Chondrocyte (in vitro differentiated cells): ENCODE measurements at regions not wholly inside any gene's neighbourhood (a gene's known extent, or its start where the extent isn't known, plus 50 kb on each side); places are given as distances from the start of the nearest gene placed in this dataset.

Experiments
- DNase-seq: peaks from one replicate; pipeline ENCODE4 v3.0.0; 2021; ENCODE audit warnings: mixed read lengths, low spot score
- H3K27ac Mint-ChIP-seq: one replicate; pipeline ENCODE4 v1.8.0; 2021; ENCODE audit warnings: mild to moderate bottlenecking, moderate library complexity, mixed read lengths; ENCODE audit not compliant: unreplicated experiment
- H3K27me3 Mint-ChIP-seq: 2 replicates; pipeline ENCODE4 v1.8.0; 2021; ENCODE audit warnings: low read depth, mixed read lengths
- H3K36me3 Mint-ChIP-seq: 2 replicates; pipeline ENCODE4 v1.8.0; 2021; ENCODE audit warnings: low read depth, mixed read lengths
- H3K4me1 Mint-ChIP-seq: 2 replicates; pipeline ENCODE4 v1.8.0; 2021; ENCODE audit warnings: low read depth, mild to moderate bottlenecking, mixed read lengths
- H3K4me3 Mint-ChIP-seq: one replicate; pipeline ENCODE4 v1.8.0; 2021; ENCODE audit warnings: mild to moderate bottlenecking, moderate library complexity, mixed read lengths; ENCODE audit not compliant: unreplicated experiment
- H3K9me3 Mint-ChIP-seq: 2 replicates; pipeline ENCODE4 v1.8.0; 2021; ENCODE audit warnings: low read depth, mixed read lengths
- TF ChIP-seq, protein P1 (sequence below): fragments of 200-600 bp; sonication (generic); IDR thresholded peaks from 2 replicates; pipeline ENCODE4 v1.5.0; 2021; ENCODE audit warnings: antibody characterized with exemption, mild to moderate bottlenecking, moderate library complexity

DNA sequence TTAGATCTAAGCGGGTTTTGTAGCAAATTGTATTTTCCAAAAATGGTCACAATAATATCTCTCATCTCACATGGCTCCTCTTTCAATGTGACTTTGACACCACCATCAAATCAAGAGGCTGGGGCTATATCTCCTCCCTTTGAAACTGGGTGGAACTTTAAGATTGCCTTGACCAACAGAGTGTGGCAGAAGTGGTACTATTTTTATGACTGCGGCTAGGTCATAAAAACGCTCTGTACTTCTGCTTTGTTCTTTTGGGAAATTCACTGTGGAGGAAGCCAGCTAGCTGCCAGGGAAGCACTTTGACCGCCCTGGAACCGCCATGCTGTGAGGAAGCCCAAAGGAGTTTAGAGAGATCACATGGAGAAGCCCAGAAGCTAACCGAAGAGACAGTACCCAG lies 50.7 kb upstream of the ACOT11 start:
- Mint-ChIP-seq H3K4me3 (no peak overlapping the region), H3K27ac (no peak overlapping the region), H3K9me3 (no peaks in the 10 kb centered on the region)

DNA sequence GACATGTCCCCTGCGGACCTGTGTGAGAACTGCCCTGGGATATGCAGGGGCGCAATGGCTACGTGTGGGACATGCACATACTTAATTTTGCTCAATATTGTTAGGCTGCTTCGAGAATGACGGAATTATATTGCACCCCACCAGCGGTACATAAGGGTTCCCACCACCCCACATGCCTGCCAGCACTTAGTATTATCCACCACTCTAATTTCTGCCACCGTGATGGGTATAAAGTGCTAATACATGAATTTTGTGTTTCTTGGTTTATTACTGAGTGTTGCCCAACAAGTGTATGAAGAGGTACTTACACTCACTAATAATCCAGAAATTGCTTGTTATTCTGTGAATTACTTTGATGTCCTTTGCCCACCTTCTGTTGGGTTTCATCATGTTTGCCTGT lies 52.1 kb upstream of the ACOT11 start:
- no peak overlapping the region for H3K4me3 Mint-ChIP-seq
- TF ChIP-seq, protein P1, sequence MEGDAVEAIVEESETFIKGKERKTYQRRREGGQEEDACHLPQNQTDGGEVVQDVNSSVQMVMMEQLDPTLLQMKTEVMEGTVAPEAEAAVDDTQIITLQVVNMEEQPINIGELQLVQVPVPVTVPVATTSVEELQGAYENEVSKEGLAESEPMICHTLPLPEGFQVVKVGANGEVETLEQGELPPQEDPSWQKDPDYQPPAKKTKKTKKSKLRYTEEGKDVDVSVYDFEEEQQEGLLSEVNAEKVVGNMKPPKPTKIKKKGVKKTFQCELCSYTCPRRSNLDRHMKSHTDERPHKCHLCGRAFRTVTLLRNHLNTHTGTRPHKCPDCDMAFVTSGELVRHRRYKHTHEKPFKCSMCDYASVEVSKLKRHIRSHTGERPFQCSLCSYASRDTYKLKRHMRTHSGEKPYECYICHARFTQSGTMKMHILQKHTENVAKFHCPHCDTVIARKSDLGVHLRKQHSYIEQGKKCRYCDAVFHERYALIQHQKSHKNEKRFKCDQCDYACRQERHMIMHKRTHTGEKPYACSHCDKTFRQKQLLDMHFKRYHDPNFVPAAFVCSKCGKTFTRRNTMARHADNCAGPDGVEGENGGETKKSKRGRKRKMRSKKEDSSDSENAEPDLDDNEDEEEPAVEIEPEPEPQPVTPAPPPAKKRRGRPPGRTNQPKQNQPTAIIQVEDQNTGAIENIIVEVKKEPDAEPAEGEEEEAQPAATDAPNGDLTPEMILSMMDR: no peak
- no peaks in the 10 kb centered on the region for H3K27me3 Mint-ChIP-seq
- H3K27ac Mint-ChIP-seq: no peak overlapping the region
- H3K4me1 Mint-ChIP-seq: peaks cover 13% of the 10 kb centered on the region
- no peaks in the 10 kb centered on the region for H3K9me3 Mint-ChIP-seq
- peaks cover 2% of the 10 kb centered on the region for H3K36me3 Mint-ChIP-seq
- no peak for DNase-seq

More for the DNA sequence above, 50.7 kb upstream of the ACOT11 start:
- Mint-ChIP-seq H3K4me1 (peaks cover 12% of the 10 kb centered on the region), H3K36me3 (peaks cover 2% of the 10 kb centered on the region), H3K27me3 (peaks cover 2% of the 10 kb centered on the region)
- no peak for DNase-seq
- TF ChIP-seq, protein P1: no peak

DNA sequence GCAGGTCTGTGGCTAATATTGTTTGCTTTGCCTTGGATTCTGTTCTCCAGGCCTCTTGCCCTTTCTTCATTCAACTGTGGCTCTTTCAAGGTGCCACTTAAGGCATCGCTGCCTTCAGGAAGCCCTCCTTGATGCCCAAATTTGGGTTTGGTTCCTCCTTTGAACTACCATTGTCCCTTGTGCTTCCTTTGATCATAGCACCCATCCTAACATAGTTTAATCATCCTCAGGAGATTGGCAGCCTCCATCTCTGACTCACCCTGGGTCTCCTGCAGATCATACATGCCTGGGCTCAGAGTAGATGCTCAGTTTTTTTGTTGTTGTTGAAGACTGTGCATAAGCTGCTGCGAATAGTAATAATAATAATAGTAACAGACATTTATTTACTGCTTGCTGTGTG lies 54.4 kb upstream of the ACOT11 start:
- Mint-ChIP-seq H3K4me3 (no peak overlapping the region), H3K9me3 (no peaks in the 10 kb centered on the region), H3K27ac (no peak overlapping the region), H3K27me3 (no peaks in the 10 kb centered on the region), H3K36me3 (peaks cover 2% of the 10 kb centered on the region), H3K4me1 (peaks cover 12% of the 10 kb centered on the region)
- DNase-seq: no peak
- TF ChIP-seq, protein P1: no peak

DNA sequence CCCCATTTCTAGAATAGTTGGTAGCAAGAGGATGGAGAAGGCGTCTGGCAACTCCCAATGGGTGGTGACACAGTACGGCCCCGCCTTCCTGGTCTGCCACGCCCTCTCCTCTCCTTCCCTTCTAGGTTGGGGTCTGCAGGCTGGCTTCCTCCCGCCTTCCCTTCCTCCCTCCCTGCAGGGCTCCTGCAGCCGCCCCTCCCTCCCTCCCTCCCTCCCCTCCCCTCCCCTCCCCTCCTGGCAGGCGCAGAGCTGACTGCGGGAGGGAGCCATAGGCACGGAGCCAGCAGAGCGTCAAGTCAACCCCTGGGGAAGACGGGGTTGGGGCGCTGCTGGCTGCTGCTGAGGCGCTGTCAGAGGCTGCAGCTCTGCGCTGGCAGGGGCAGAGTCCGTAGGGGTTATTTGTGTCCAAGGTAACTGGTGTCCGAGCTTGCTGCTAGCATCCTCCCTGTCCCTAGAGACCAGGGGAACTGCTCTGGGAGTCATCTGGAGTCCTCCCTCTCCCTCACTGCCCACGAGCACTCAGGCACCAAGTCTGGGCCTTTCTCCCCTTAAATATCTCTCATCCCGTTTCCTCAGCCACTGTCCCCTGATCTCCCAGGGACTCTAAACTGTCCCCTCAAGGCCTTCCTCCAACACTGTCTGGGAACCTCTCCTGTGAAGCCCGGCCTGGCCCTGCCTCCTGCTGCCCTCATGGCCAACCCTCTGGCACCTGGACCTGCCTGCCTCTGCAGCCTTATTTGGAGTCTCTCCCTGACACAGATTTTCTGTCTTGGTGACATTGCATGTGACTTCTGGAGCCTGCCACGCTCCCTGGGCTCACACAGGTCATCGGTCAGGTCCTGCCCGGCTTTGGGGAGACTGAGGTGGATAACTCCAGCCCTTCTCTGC lies 57.4 kb upstream of the ACOT11 start:
- H3K4me1 Mint-ChIP-seq: peaks cover 19% of the 10 kb centered on the region
- H3K27ac Mint-ChIP-seq: no peak overlapping the region
- TF ChIP-seq, protein P1: no peak
- H3K4me3 Mint-ChIP-seq: no peak overlapping the region
- H3K9me3 Mint-ChIP-seq: no peaks in the 10 kb centered on the region
- no peak for DNase-seq
- H3K27me3 Mint-ChIP-seq: no peaks in the 10 kb centered on the region
- H3K36me3 Mint-ChIP-seq: no peaks in the 10 kb centered on the region

DNA sequence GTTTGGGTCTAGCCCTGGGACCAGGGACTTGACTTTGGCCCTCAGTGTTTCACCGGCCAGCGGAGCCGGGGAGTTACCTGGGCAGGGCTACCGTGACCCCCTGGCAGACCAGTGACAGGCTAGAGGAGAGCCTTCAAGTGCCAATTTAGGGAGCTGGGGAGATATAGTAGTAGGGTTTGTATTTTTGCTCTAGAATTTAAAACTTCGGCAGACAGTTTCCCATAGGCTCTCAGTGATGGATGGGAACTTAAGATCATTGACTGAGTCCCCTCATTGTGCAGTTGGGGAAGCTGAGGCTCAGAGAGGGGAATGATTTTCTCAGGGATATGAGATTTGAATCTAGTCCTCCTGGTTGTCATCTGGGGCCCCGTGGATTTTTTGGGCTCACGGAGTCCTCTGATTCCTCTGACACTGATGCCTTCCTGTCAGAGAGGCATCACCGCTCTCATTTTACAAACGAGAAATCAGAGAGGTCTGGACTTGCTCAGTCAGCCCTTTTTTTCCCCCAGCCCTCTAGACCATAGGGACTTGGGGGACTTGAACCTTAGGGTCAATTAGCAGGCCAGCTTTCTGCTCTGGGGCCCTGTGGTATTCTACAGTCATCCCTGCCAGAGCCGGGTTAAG lies 58.3 kb upstream of the ACOT11 start:
- no peak for DNase-seq
- Mint-ChIP-seq H3K27me3 (no peaks in the 10 kb centered on the region), H3K27ac (no peak overlapping the region), H3K9me3 (no peaks in the 10 kb centered on the region), H3K36me3 (no peaks in the 10 kb centered on the region), H3K4me3 (peak overlapping the region; percentile 81), H3K4me1 (peaks cover 19% of the 10 kb centered on the region)
- TF ChIP-seq, protein P1: no peak
